OCI-LY3 (cell line): ENCODE measurements at regions not wholly inside any gene's neighbourhood (a gene's known extent, or its start where the extent isn't known, plus 50 kb on each side); places are given as distances from the start of the nearest gene placed in this dataset.

Source experiments
- H2AFZ ChIP-seq: fragments of 200-600, 300-600 bp; shearing (Covaris generic); 2 replicates; pipeline ENCODE4 v1.6.0; 2014; ENCODE audit warnings: antibody characterized with exemption, low read depth, low read length
- H3K27ac ChIP-seq: fragments of 200-600, 300-600 bp; sonication (generic); 2 replicates; pipeline ENCODE4 v1.5.1; 2014; ENCODE audit warnings: mild to moderate bottlenecking, low read length, moderate library complexity, mixed read lengths
- H3K27me3 ChIP-seq: fragments of 200-600, 300-600 bp; sonication (generic); 2 replicates; pipeline ENCODE4 v1.6.1; 2014; ENCODE audit warnings: low read depth, low read length, mixed read lengths
- H3K36me3 ChIP-seq: fragments of 200-600, 300-600 bp; sonication (generic); replicated peaks from 2 replicates; pipeline ENCODE3; 2014; ENCODE audit warnings: low read depth, low read length, mixed read lengths
- H3K4me1 ChIP-seq: fragments of 300-600, 200-600 bp; sonication (generic); 2 replicates; pipeline ENCODE4 v1.6.1; 2014; ENCODE audit warnings: low read length, mixed read lengths
- H3K4me2 ChIP-seq: fragments of 200-600, 300-600 bp; sonication (generic); 2 replicates; pipeline ENCODE4 v1.6.1; 2014; ENCODE audit warnings: low read length, mixed read lengths
- H3K4me3 ChIP-seq: fragments of 300-600, 200-600 bp; sonication (generic); 2 replicates; pipeline ENCODE4 v1.5.1; 2014; ENCODE audit warnings: antibody characterized with exemption, mild to moderate bottlenecking, low read length, moderate library complexity
- H3K79me2 ChIP-seq: fragments of 300-600, 200-600 bp; shearing (Covaris generic); 2 replicates; pipeline ENCODE4 v1.6.1; 2014; ENCODE audit warnings: mild to moderate bottlenecking, low read length, mixed read lengths
- H3K9ac ChIP-seq: fragments of 300-600, 200-600 bp; shearing (Covaris generic); 2 replicates; pipeline ENCODE4 v1.6.0; 2014; ENCODE audit warnings: mild to moderate bottlenecking, low read length, moderate library complexity
- H3K9me3 ChIP-seq: fragments of 200-600, 300-600 bp; shearing (Covaris generic); 2 replicates; pipeline ENCODE4 v1.6.1; 2014; ENCODE audit warnings: low read length, mixed read lengths; ENCODE audit not compliant: insufficient read depth
- H4K20me1 ChIP-seq: fragments of 200-600, 300-600 bp; sonication (generic); 2 replicates; pipeline ENCODE4 v1.6.1; 2016; ENCODE audit warnings: low read length, mixed read lengths; ENCODE audit not compliant: insufficient read depth
- EZH2phosphoT487 ChIP-seq: fragments of 200-600 bp; shearing (Covaris generic); IDR thresholded peaks from 2 replicates; pipeline ENCODE4 v1.6.1; 2018; ENCODE audit warnings: antibody characterized with exemption, mixed run types, low read depth
- TF ChIP-seq, protein P1 (sequence below): fragments of 200-600, 300-600 bp; sonication (generic); IDR thresholded peaks from 2 replicates; pipeline ENCODE4 v1.5.1; 2014; ENCODE audit warnings: antibody characterized with exemption, low read length, low read depth

- Histone ChIP-seq H3K4me2 (no peak overlapping the region), H3K79me2 (no peaks in the 10 kb centered on the region), H3K27me3 (no peaks in the 10 kb centered on the region), H2AFZ (no peak overlapping the region), H3K36me3 (no peaks in the 10 kb centered on the region), H3K4me3 (no peak overlapping the region), H4K20me1 (no peaks in the 10 kb centered on the region), H3K27ac (no peak overlapping the region), H3K9ac (no peak overlapping the region), H3K4me1 (peaks cover 24% of the 10 kb centered on the region), H3K9me3 (no peaks in the 10 kb centered on the region)
- TF ChIP-seq, protein P1, sequence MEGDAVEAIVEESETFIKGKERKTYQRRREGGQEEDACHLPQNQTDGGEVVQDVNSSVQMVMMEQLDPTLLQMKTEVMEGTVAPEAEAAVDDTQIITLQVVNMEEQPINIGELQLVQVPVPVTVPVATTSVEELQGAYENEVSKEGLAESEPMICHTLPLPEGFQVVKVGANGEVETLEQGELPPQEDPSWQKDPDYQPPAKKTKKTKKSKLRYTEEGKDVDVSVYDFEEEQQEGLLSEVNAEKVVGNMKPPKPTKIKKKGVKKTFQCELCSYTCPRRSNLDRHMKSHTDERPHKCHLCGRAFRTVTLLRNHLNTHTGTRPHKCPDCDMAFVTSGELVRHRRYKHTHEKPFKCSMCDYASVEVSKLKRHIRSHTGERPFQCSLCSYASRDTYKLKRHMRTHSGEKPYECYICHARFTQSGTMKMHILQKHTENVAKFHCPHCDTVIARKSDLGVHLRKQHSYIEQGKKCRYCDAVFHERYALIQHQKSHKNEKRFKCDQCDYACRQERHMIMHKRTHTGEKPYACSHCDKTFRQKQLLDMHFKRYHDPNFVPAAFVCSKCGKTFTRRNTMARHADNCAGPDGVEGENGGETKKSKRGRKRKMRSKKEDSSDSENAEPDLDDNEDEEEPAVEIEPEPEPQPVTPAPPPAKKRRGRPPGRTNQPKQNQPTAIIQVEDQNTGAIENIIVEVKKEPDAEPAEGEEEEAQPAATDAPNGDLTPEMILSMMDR, result no peak
- TF ChIP-seq EZH2phosphoT487, result no peak
These were observed 202.4 kb downstream of the PIK3C3 start for GRCh38 chr18:42157420-42157819.

GRCh38 chr18:42157878-42158277, 202.8 kb downstream of the PIK3C3 start:
- Histone ChIP-seq H3K4me3 (no peak overlapping the region), H3K9me3 (no peaks in the 10 kb centered on the region), H2AFZ (no peak overlapping the region), H3K4me2 (no peak overlapping the region), H3K4me1 (peaks cover 22% of the 10 kb centered on the region), H4K20me1 (no peaks in the 10 kb centered on the region), H3K27me3 (no peaks in the 10 kb centered on the region), H3K9ac (no peak overlapping the region), H3K27ac (no peak overlapping the region), H3K36me3 (no peaks in the 10 kb centered on the region), H3K79me2 (no peaks in the 10 kb centered on the region)
- TF ChIP-seq, protein P1, result no peak
- no peak for TF ChIP-seq EZH2phosphoT487

DNA sequence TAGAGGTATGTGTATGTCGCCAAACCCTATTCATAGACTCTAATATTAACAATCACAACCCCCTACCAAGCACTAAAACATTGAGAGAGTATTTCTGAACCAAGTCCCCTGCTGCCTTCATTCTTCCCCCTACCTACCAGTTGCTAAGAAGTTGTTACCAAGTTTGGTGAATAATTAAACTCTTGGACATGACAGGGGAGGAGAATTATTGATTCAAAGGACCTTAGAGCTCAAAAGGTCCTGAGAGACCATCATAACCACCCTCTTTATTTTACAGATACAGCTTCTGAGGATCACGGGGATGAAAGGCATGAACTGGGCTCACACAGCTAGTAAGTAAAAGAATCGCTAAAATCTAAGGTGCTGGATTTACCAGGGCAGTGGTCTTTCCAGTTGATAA, 204.1 kb downstream of the PIK3C3 start:
- Histone ChIP-seq H3K36me3 (no peaks in the 10 kb centered on the region), H3K4me2 (no peak overlapping the region), H3K79me2 (no peaks in the 10 kb centered on the region), H3K27ac (no peak overlapping the region), H3K4me1 (peaks cover 10% of the 10 kb centered on the region), H3K4me3 (no peak overlapping the region), H2AFZ (no peak overlapping the region), H3K27me3 (no peaks in the 10 kb centered on the region), H3K9ac (no peak overlapping the region), H3K9me3 (no peaks in the 10 kb centered on the region), H4K20me1 (no peaks in the 10 kb centered on the region)
- TF ChIP-seq, protein P1, result no peak

DNA sequence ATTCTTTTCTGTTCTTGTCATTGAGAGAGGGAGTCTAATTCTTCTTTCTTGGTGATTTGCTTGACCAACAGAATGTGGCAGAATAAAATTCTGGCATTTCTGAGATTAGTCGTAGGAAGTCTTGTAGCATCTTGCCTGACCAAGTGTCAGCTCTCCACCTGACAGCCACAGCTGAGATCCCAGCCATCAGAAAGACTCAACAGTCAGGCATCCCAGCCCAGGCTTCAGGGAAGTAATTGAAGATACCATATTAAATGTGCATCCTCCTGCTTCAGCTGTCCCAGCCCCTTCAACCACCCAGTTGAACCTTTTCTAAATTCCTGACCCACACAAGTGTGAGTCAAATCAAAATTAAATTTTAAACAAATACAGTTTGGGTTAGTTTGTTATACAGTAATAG, 208.3 kb downstream of the PIK3C3 start:
- H3K4me2 ChIP-seq, result no peak overlapping the region
- no peaks in the 10 kb centered on the region for H3K36me3 ChIP-seq
- H3K4me1 ChIP-seq, result no peaks in the 10 kb centered on the region
- no peaks in the 10 kb centered on the region for H3K79me2 ChIP-seq
- TF ChIP-seq, protein P1, result no peak
- no peak for TF ChIP-seq EZH2phosphoT487
- H3K4me3 ChIP-seq, result no peak overlapping the region
- H2AFZ ChIP-seq, result no peak overlapping the region
- H3K9ac ChIP-seq, result no peak overlapping the region
- H3K27me3 ChIP-seq, result no peaks in the 10 kb centered on the region
- no peak overlapping the region for H3K27ac ChIP-seq
- H4K20me1 ChIP-seq, result no peaks in the 10 kb centered on the region
- no peaks in the 10 kb centered on the region for H3K9me3 ChIP-seq
